ENCODE measurements at regions not wholly inside any gene's neighbourhood (a gene's known extent, or its start where the extent isn't known, plus 50 kb on each side); places are given as distances from the start of the nearest gene placed in this dataset.

- Histone ChIP-seq H3K4me3 (no peak overlapping the region), H3K27me3 (no peaks in the 10 kb centered on the region), H3K4me1 (no peaks in the 10 kb centered on the region), H3K27ac (no peak overlapping the region), H3K36me3 (no peaks in the 10 kb centered on the region), H3K9me3 (peaks cover 7 to 12% of the 10 kb centered on the region in 2 donors)
- intact Hi-C loops (cut with DNase I; ENCODE audit: low total_unique reads): loop anchor here (2.0 kb wide), 1 partner anchor 14 kb away; no protein-coding TSS in a partner anchor
- no peak for DNase-seq (ENCODE audit: low spot score in 2 of 2)
- TF ChIP-seq, protein P1, sequence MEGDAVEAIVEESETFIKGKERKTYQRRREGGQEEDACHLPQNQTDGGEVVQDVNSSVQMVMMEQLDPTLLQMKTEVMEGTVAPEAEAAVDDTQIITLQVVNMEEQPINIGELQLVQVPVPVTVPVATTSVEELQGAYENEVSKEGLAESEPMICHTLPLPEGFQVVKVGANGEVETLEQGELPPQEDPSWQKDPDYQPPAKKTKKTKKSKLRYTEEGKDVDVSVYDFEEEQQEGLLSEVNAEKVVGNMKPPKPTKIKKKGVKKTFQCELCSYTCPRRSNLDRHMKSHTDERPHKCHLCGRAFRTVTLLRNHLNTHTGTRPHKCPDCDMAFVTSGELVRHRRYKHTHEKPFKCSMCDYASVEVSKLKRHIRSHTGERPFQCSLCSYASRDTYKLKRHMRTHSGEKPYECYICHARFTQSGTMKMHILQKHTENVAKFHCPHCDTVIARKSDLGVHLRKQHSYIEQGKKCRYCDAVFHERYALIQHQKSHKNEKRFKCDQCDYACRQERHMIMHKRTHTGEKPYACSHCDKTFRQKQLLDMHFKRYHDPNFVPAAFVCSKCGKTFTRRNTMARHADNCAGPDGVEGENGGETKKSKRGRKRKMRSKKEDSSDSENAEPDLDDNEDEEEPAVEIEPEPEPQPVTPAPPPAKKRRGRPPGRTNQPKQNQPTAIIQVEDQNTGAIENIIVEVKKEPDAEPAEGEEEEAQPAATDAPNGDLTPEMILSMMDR (IDR thresholded peaks at IDR 0.05): no peak
- no peak for TF ChIP-seq POLR2A (IDR thresholded peaks at IDR 0.05)
- no peak for TF ChIP-seq POLR2AphosphoS5 (IDR thresholded peaks at IDR 0.05)
Measured at GRCh38 chr2:194126418-194126817, 1530.6 kb upstream of the SLC39A10 start.

- no peak overlapping the region for H3K4me3 ChIP-seq
- intact Hi-C loops (cut with DNase I; ENCODE audit: low total_unique reads): no loop called here
- no peak for DNase-seq (ENCODE audit: low spot score in 2 of 2)
- no peaks in the 10 kb centered on the region for H3K9me3 ChIP-seq
- H3K4me1 ChIP-seq: no peaks in the 10 kb centered on the region
- H3K27ac ChIP-seq: no peak overlapping the region
- TF ChIP-seq POLR2AphosphoS5 (IDR thresholded peaks at IDR 0.05): no peak
- TF ChIP-seq POLR2A (IDR thresholded peaks at IDR 0.05): no peak
- TF ChIP-seq, protein P1 (IDR thresholded peaks at IDR 0.05): no peak
- no peaks in the 10 kb centered on the region for H3K36me3 ChIP-seq
- H3K27me3 ChIP-seq: no peaks in the 10 kb centered on the region
Measured at GRCh38 chr2:194116861-194117260, 1540.2 kb upstream of the SLC39A10 start.

DNA sequence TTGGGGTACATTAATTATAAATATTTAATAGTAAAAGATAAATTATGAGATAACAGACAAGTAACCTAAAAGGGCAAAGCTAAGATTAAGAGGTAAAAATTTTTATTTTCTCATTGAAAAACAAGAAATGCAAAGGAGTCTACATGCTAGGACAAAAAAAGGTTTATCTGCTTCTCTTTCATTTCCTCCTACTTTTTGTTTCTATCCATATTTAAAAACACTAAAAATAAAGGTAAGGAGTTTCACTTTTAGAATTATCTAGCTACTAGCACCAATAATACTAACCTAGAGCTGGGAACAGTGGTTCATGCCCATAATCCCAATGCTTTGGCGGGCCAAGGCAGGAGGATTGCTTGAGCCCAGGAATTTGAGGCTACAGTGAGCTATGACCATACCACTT is 1551.7 kb upstream of the SLC39A10 start:
- DNase-seq (ENCODE audit: low spot score in 2 of 2): no peak
- Histone ChIP-seq H3K27ac (no peak overlapping the region), H3K36me3 (no peaks in the 10 kb centered on the region), H3K4me1 (no peaks in the 10 kb centered on the region), H3K27me3 (no peaks in the 10 kb centered on the region), H3K4me3 (no peak overlapping the region), H3K9me3 (no peaks in the 10 kb centered on the region)
- intact Hi-C loops (cut with DNase I; ENCODE audit: low total_unique reads): no loop called here
- TF ChIP-seq, protein P1 (IDR thresholded peaks at IDR 0.05): no peak
- no peak for TF ChIP-seq POLR2AphosphoS5 (IDR thresholded peaks at IDR 0.05)
- no peak for TF ChIP-seq POLR2A (IDR thresholded peaks at IDR 0.05)

DNA sequence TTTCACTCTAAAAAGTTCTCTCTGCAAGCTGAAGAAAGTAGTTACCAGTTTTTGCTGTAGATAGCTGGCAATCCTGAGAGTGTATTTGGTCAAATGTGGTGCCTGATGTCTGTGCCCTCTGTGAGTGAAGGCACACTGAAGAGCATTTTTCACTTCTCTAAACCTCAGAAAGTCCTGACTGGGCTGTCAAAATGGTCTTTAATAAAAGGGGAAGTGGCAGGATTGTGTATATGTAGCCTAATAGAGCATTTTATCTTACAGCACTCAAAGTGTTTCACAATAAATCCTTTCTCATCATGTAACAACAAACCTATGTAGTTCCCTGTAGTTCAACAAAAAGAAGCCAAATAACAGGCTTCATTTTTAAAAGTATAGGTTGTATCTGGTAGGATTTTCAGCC is 1552.3 kb upstream of the SLC39A10 start:
- H3K27ac ChIP-seq: no peak overlapping the region
- no peaks in the 10 kb centered on the region for H3K9me3 ChIP-seq
- TF ChIP-seq POLR2A (IDR thresholded peaks at IDR 0.05) (no peak), POLR2AphosphoS5 (IDR thresholded peaks at IDR 0.05) (no peak)
- TF ChIP-seq, protein P1 (IDR thresholded peaks at IDR 0.05): no peak
- no peaks in the 10 kb centered on the region for H3K4me1 ChIP-seq
- no peaks in the 10 kb centered on the region for H3K27me3 ChIP-seq
- H3K36me3 ChIP-seq: no peaks in the 10 kb centered on the region
- intact Hi-C loops (cut with DNase I; ENCODE audit: low total_unique reads): no loop called here
- H3K4me3 ChIP-seq: no peak overlapping the region
- no peak for DNase-seq (ENCODE audit: low spot score in 2 of 2)

GRCh38 chr2:194103941-194104659 is 1552.9 kb upstream of the SLC39A10 start:
- no peaks in the 10 kb centered on the region for H3K4me1 ChIP-seq
- no peaks in the 10 kb centered on the region for H3K36me3 ChIP-seq
- no peak for TF ChIP-seq POLR2A (IDR thresholded peaks at IDR 0.05)
- TF ChIP-seq, protein P1 (IDR thresholded peaks at IDR 0.05): no peak
- no peak for TF ChIP-seq POLR2AphosphoS5 (IDR thresholded peaks at IDR 0.05)
- no peaks in the 10 kb centered on the region for H3K27me3 ChIP-seq
- no peak overlapping the region for H3K4me3 ChIP-seq
- intact Hi-C loops (cut with DNase I; ENCODE audit: low total_unique reads): no loop called here
- no peaks in the 10 kb centered on the region for H3K9me3 ChIP-seq
- no peak for DNase-seq (ENCODE audit: low spot score in 2 of 2)
- H3K27ac ChIP-seq: no peak overlapping the region

Measured in breast epithelium (tissue), 4 donors.